CD4-positive, alpha-beta T cell (primary cell): ENCODE measurements at regions not wholly inside any gene's neighbourhood (a gene's known extent, or its start where the extent isn't known, plus 50 kb on each side); places are given as distances from the start of the nearest gene placed in this dataset.
"Not testable (repeated sequence)": the region's sequence is repeated elsewhere in the genome, so short reads cannot be mapped to it uniquely, and the experiment has no call there.

Source experiments
- ATAC-seq: fragments of 200-7000 bp; cut with Tn5 transposase; one replicate; pipeline ENCODE4 v1.10.0; 2022; ENCODE audit warnings: mild to moderate bottlenecking; ENCODE audit not compliant: poor library complexity
- CTCF ChIA-PET: fragments of 350-600 bp; sonication (Branson Sonifier 250); formaldehyde crosslinking; loops from one replicate; lab custom pipeline; 2021; ENCODE audit warnings: antibody characterized with exemption, inconsistent platforms; lab: Charles Lee
- POLR2A ChIA-PET: fragments of 350-600 bp; sonication (Branson Sonifier 250); formaldehyde crosslinking; loops from one replicate; lab custom pipeline; 2021; ENCODE audit warnings: antibody characterized with exemption, inconsistent platforms; lab: Charles Lee
- DNase-seq, 14 experiments: peaks; one replicate each; pipeline ENCODE4 v3.0.0-alpha.2; 2013 to 2020; ENCODE audit warnings: mixed read lengths in 2 of 14
- H3K27ac ChIP-seq, 2 donors: one replicate each; pipeline versions ENCODE4 v1.5.1 to v1.7.0; 2013; ENCODE audit warnings: low read length in 2 of 2, low read depth in 1 of 2, mild to moderate bottlenecking in 1 of 2
- H3K27me3 ChIP-seq, 2 experiments: 1 replicate in 1 of 2; 2 replicates in 1 of 2; pipeline versions ENCODE4 v1.6.1 to v1.7.0; 2013; ENCODE audit warnings: low read length in 2 of 2, control low read depth in 1 of 2, mild to moderate bottlenecking in 1 of 2, moderate library complexity in 1 of 2; ENCODE audit not compliant: insufficient read depth in 2 of 2, control insufficient read depth in 1 of 2
- H3K36me3 ChIP-seq: one replicate; pipeline ENCODE4 v1.6.1; 2013; ENCODE audit warnings: low read length, control low read depth; ENCODE audit not compliant: insufficient read depth
- H3K4me1 ChIP-seq: one replicate; pipeline ENCODE4 v1.6.1; 2013; ENCODE audit warnings: low read length, control low read depth; ENCODE audit not compliant: insufficient read depth
- H3K4me3 ChIP-seq: one replicate; pipeline ENCODE4 v1.5.1; 2013; ENCODE audit warnings: mild to moderate bottlenecking, low read length, moderate library complexity
- H3K9me3 ChIP-seq, 2 experiments: 1 replicate in 1 of 2; 2 replicates in 1 of 2; pipeline versions ENCODE4 v1.6.1 to v1.7.0; 2013; ENCODE audit warnings: low read length in 2 of 2, mild to moderate bottlenecking in 2 of 2, control low read depth in 1 of 2, moderate library complexity in 1 of 2; ENCODE audit not compliant: control insufficient read depth in 1 of 2, insufficient read depth in 1 of 2
- H3K27ac Mint-ChIP-seq: one replicate; pipeline ENCODE4 v1.8.0; 2020; ENCODE audit warnings: mixed read lengths
- H3K27me3 Mint-ChIP-seq: one replicate; pipeline ENCODE4 v1.8.0; 2021; ENCODE audit warnings: mixed read lengths
- H3K36me3 Mint-ChIP-seq: one replicate; pipeline ENCODE4 v1.8.0; 2021; ENCODE audit warnings: low read depth, mixed read lengths
- H3K4me1 Mint-ChIP-seq: one replicate; pipeline ENCODE4 v1.8.0; 2021; ENCODE audit warnings: low read depth, mixed read lengths
- H3K4me3 Mint-ChIP-seq: one replicate; pipeline ENCODE4 v1.8.0; 2020; ENCODE audit warnings: mild to moderate bottlenecking, mixed read lengths
- H3K9me3 Mint-ChIP-seq: one replicate; pipeline ENCODE4 v1.8.0; 2020; ENCODE audit warnings: mixed read lengths
- CTCF ChIP-seq: fragments of 200-600 bp; IDR thresholded peaks from one replicate; pipeline ENCODE4 v1.8.0; 2022; ENCODE audit warnings: antibody characterized with exemption, mild to moderate bottlenecking
- intact Hi-C, 2 experiments: fragments of 100-400 bp; cut with DNase I in 1 of 2; cut with micrococcal nuclease in 1 of 2; formaldehyde crosslinking; loops; one replicate each; pipeline versions ENCODE4 v1.15.1 to v1.9.0; 2023 to 2025; cut with DNase I, micrococcal nuclease

- no peak for TF ChIP-seq CTCF
- H3K4me3 Mint-ChIP-seq: no peak overlapping the region
- no peaks in the 10 kb centered on the region for H3K4me1 Mint-ChIP-seq
- ChIA-PET POLR2A (no interaction called here), CTCF (no interaction called here)
- ATAC-seq: no peak
- Histone ChIP-seq H3K36me3 (no peaks in the 10 kb centered on the region), H3K27me3 (no peaks in the 10 kb centered on the region), H3K4me1 (peaks cover 4% of the 10 kb centered on the region), H3K27ac (no peak overlapping the region), H3K4me3 (no peak overlapping the region), H3K9me3 (no peaks in the 10 kb centered on the region)
- H3K27me3 Mint-ChIP-seq: no peaks in the 10 kb centered on the region
- DNase-seq: no peak
- H3K36me3 Mint-ChIP-seq: no peaks in the 10 kb centered on the region
- H3K27ac Mint-ChIP-seq: no peak overlapping the region
- intact Hi-C loops: loop anchor here in 1 of 2 experiments (10.0 kb wide), 1 partner anchor 361 kb away; no protein-coding TSS in a partner anchor
- no peaks in the 10 kb centered on the region for H3K9me3 Mint-ChIP-seq
These were observed 607.1 kb downstream of the PTPRC start for GRCh38 chr1:199245946-199246345.

- Mint-ChIP-seq H3K4me1 (no peaks in the 10 kb centered on the region), H3K4me3 (no peak overlapping the region), H3K27ac (no peak overlapping the region), H3K27me3 (no peaks in the 10 kb centered on the region), H3K36me3 (no peaks in the 10 kb centered on the region), H3K9me3 (no peaks in the 10 kb centered on the region)
- H3K4me3 ChIP-seq: no peak overlapping the region
- ATAC-seq (no peak), DNase-seq (no peak)
- no peaks in the 10 kb centered on the region for H3K9me3 ChIP-seq
- ChIA-PET POLR2A (no interaction called here), CTCF (no interaction called here)
- intact Hi-C loops: loop anchor here in 1 of 2 experiments (10.0 kb wide), 1 partner anchor 362 kb away; no protein-coding TSS in a partner anchor
- H3K27ac ChIP-seq: no peak overlapping the region
- H3K27me3 ChIP-seq: no peaks in the 10 kb centered on the region
- H3K36me3 ChIP-seq: no peaks in the 10 kb centered on the region
- peaks cover 4% of the 10 kb centered on the region for H3K4me1 ChIP-seq
- TF ChIP-seq CTCF: no peak
These were observed 607.9 kb downstream of the PTPRC start for GRCh38 chr1:199246716-199247115.

GRCh38 chr1:199247891-199248290 is 609.1 kb downstream of the PTPRC start:
- no peak overlapping the region for H3K27ac Mint-ChIP-seq
- no peak for TF ChIP-seq CTCF
- CTCF ChIA-PET: no interaction called here
- H3K4me1 Mint-ChIP-seq: no peaks in the 10 kb centered on the region
- intact Hi-C loops: loop anchor here in 1 of 2 experiments (10.0 kb wide), 1 partner anchor 363 kb away; no protein-coding TSS in a partner anchor
- H3K36me3 Mint-ChIP-seq: no peaks in the 10 kb centered on the region
- H3K27me3 Mint-ChIP-seq: no peaks in the 10 kb centered on the region
- no peak for DNase-seq
- H3K9me3 Mint-ChIP-seq: no peaks in the 10 kb centered on the region
- Histone ChIP-seq H3K4me1 (peaks cover 4% of the 10 kb centered on the region), H3K27ac (no peak overlapping the region), H3K9me3 (no peaks in the 10 kb centered on the region), H3K27me3 (no peaks in the 10 kb centered on the region), H3K36me3 (no peaks in the 10 kb centered on the region), H3K4me3 (no peak overlapping the region)
- H3K4me3 Mint-ChIP-seq: no peak overlapping the region
- POLR2A ChIA-PET: no interaction called here
- no peak for ATAC-seq

GRCh38 chr1:199254040-199254439 is 615.2 kb downstream of the PTPRC start:
- H3K9me3 ChIP-seq, H3K9me3 Mint-ChIP-seq, H3K4me1 ChIP-seq, H3K27ac Mint-ChIP-seq, H3K27me3 Mint-ChIP-seq, CTCF ChIA-PET, H3K36me3 ChIP-seq, POLR2A ChIA-PET, ATAC-seq, H3K4me3 Mint-ChIP-seq, DNase-seq, H3K4me1 Mint-ChIP-seq, H3K36me3 Mint-ChIP-seq, H3K27ac ChIP-seq, intact Hi-C loops, H3K4me3 ChIP-seq, H3K27me3 ChIP-seq: not testable (repeated sequence)
